ENCODE measurements at regions not wholly inside any gene's neighbourhood (a gene's known extent, or its start where the extent isn't known, plus 50 kb on each side); places are given as distances from the start of the nearest gene placed in this dataset.

DNA sequence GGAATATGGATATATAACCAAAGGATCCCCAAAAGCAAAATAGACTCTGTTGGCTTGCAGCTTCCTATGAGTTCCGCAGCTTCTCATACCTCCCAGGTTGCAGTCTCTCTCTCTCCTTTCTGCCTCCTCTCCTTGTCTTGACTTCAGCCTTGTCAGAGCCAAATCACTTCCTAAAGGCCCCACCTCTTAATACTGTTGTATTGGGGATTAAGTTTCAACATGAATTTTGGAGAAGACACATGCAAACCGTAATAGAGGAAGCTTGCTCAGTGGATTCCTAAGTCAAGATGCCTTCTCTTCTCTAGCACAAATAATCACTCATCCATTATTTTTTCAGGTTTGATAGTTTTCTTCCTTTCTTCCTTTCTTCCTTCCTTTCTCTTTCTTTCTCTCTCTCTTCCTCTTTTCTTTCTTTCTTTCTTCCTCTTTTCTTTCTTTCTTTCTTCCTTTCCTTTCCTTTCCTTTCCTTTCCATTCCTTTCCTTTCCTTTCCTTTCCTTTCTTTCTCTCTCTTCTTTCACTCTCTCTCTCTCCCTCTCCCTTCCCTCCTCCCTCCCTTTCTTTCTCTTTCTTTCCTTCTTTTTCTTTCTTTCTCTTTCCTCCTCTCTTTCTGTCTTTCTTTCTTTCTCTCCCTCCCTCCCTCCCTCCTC is 411.3 kb upstream of the TPM1 start:
- TF ChIP-seq, protein P1, sequence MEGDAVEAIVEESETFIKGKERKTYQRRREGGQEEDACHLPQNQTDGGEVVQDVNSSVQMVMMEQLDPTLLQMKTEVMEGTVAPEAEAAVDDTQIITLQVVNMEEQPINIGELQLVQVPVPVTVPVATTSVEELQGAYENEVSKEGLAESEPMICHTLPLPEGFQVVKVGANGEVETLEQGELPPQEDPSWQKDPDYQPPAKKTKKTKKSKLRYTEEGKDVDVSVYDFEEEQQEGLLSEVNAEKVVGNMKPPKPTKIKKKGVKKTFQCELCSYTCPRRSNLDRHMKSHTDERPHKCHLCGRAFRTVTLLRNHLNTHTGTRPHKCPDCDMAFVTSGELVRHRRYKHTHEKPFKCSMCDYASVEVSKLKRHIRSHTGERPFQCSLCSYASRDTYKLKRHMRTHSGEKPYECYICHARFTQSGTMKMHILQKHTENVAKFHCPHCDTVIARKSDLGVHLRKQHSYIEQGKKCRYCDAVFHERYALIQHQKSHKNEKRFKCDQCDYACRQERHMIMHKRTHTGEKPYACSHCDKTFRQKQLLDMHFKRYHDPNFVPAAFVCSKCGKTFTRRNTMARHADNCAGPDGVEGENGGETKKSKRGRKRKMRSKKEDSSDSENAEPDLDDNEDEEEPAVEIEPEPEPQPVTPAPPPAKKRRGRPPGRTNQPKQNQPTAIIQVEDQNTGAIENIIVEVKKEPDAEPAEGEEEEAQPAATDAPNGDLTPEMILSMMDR (IDR thresholded peaks at IDR 0.05; ENCODE audit: low read depth, low read length, missing input control) = no peak
- TF ChIP-seq, protein P2, sequence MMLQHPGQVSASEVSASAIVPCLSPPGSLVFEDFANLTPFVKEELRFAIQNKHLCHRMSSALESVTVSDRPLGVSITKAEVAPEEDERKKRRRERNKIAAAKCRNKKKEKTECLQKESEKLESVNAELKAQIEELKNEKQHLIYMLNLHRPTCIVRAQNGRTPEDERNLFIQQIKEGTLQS (IDR thresholded peaks at IDR 0.05) = no peak
- no peak for TF ChIP-seq FOXA1 (IDR thresholded peaks at IDR 0.05)
- TF ChIP-seq RAD21 (IDR thresholded peaks at IDR 0.05) = no peak
- TF ChIP-seq JUND (IDR thresholded peaks at IDR 0.05) = no peak
- TF ChIP-seq RXRA (IDR thresholded peaks at IDR 0.05) = no peak

Data from liver (tissue), 3 donors.